ENCODE measurements at regions not wholly inside any gene's neighbourhood (a gene's known extent, or its start where the extent isn't known, plus 50 kb on each side); places are given as distances from the start of the nearest gene placed in this dataset.

DNA sequence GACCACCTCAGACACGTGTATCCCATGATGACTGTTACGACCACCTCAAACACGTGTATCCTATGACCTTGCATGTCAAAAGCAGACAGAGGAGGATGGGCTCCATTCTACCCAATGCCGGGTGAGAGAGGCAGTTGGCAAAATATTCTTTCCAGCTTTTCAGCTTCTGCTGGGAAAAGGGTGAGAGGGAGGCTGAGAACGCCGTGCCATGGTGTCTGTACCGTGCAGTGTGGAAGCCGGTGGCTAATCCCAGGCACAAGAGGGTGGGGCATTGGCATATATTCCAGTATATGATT is 1478.4 kb downstream of the TBC1D22A start:
- no peak for TF ChIP-seq EZH2 (IDR thresholded peaks at IDR 0.05)
- no peak for TF ChIP-seq POLR2AphosphoS5 (IDR thresholded peaks at IDR 0.05; ENCODE audit: borderline replicate concordance, low read depth, low read length)
- TF ChIP-seq FOXP2 (optimal IDR thresholded peaks at IDR 0.05; ENCODE audit: control extremely low read depth, extremely low read length, insufficient read depth), result no peak
- Histone ChIP-seq H3K9ac (ENCODE audit: insufficient read length) (no peak overlapping the region), H3K9me3 (ENCODE audit: low read depth, low read length) (no peaks in the 10 kb centered on the region), H3K36me3 (ENCODE audit: insufficient read depth, low read length) (no peaks in the 10 kb centered on the region), H3K27ac (peak overlapping the region; percentile 75), H3K4me3 (no peak overlapping the region)
- no peak for DNase-seq (ENCODE audit: low read depth, low spot score)

GRCh38 chr22:48240148-48240934 is 1477.9 kb downstream of the TBC1D22A start:
- Histone ChIP-seq H3K9me3 (ENCODE audit: low read depth, low read length) (no peaks in the 10 kb centered on the region), H3K27ac (peak overlapping the region; percentile 75), H3K36me3 (ENCODE audit: insufficient read depth, low read length) (no peaks in the 10 kb centered on the region), H3K9ac (ENCODE audit: insufficient read length) (no peak overlapping the region), H3K4me3 (no peak overlapping the region)
- no peak for DNase-seq (ENCODE audit: low read depth, low spot score)
- no peak for TF ChIP-seq EZH2 (IDR thresholded peaks at IDR 0.05)
- TF ChIP-seq POLR2AphosphoS5 (IDR thresholded peaks at IDR 0.05; ENCODE audit: borderline replicate concordance, low read depth, low read length), result no peak
- TF ChIP-seq FOXP2 (optimal IDR thresholded peaks at IDR 0.05; ENCODE audit: control extremely low read depth, extremely low read length, insufficient read depth), result no peak

DNA sequence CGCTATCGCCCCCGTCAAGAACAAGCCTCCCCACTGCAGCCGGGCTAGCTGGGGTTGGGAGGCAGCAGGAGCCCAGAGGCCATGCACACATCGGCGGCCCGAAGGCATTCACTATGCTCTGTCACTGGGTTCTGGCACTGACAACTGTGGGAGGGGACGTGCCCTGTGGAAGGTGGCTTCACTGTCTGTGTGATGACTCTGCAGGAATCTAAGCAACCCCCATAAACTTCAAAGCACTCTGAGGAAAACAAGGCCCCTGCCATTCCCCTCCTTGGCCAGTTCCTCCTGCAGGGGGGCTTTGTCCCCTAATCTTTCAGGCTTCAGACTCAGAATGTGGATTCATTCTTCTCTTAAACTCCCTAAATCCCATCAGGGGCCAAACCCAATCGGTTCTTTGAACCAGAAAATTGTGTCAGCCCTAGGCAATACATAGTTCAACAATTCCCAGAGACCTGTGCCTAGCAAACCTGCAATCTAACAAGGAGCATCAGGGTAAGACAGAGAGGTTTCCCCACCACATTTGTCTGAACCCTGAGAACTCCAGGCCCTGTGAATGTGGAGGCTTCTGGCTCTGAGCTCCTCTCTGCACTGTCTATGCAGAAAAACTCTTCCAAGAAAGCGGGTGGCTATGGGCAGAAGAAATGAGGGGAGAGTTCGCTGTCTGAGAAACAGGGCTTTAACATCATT is 1477.2 kb downstream of the TBC1D22A start:
- H3K4me3 ChIP-seq, result no peak overlapping the region
- no peaks in the 10 kb centered on the region for H3K36me3 ChIP-seq (ENCODE audit: insufficient read depth, low read length)
- no peak for DNase-seq (ENCODE audit: low read depth, low spot score)
- H3K9me3 ChIP-seq (ENCODE audit: low read depth, low read length), result no peaks in the 10 kb centered on the region
- TF ChIP-seq FOXP2 (optimal IDR thresholded peaks at IDR 0.05; ENCODE audit: control extremely low read depth, extremely low read length, insufficient read depth) (no peak), POLR2AphosphoS5 (IDR thresholded peaks at IDR 0.05; ENCODE audit: borderline replicate concordance, low read depth, low read length) (no peak), EZH2 (IDR thresholded peaks at IDR 0.05) (no peak)
- no peak overlapping the region for H3K9ac ChIP-seq (ENCODE audit: insufficient read length)
- peak overlapping the region; percentile 75 for H3K27ac ChIP-seq

DNA sequence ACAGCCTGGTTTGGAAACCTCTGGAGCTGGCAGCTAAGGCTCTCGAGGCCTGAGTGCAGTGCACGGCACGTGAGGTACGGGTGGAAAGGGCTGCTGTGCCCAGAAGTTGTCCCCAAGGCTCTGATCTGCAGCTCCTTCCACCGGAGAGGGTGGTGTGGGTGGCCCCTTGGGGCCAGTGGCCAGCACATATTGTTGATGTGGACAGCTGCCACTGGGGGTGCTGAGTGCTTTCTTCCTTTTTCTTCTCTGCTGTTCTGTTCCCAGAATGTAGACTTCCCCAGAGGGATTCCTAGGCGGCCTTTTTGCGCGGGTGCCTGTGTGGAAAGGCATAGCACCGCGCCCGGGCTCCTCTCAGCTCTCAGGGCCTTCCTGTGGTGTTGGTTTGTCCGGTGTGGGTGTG is 1476.5 kb downstream of the TBC1D22A start:
- peak overlapping the region; percentile 75 for H3K27ac ChIP-seq
- DNase-seq (ENCODE audit: low read depth, low spot score), result no peak
- H3K4me3 ChIP-seq, result no peak overlapping the region
- no peaks in the 10 kb centered on the region for H3K36me3 ChIP-seq (ENCODE audit: insufficient read depth, low read length)
- no peak overlapping the region for H3K9ac ChIP-seq (ENCODE audit: insufficient read length)
- no peak for TF ChIP-seq POLR2AphosphoS5 (IDR thresholded peaks at IDR 0.05; ENCODE audit: borderline replicate concordance, low read depth, low read length)
- TF ChIP-seq FOXP2 (optimal IDR thresholded peaks at IDR 0.05; ENCODE audit: control extremely low read depth, extremely low read length, insufficient read depth), result no peak
- TF ChIP-seq EZH2 (IDR thresholded peaks at IDR 0.05), result no peak
- no peaks in the 10 kb centered on the region for H3K9me3 ChIP-seq (ENCODE audit: low read depth, low read length)

DNA sequence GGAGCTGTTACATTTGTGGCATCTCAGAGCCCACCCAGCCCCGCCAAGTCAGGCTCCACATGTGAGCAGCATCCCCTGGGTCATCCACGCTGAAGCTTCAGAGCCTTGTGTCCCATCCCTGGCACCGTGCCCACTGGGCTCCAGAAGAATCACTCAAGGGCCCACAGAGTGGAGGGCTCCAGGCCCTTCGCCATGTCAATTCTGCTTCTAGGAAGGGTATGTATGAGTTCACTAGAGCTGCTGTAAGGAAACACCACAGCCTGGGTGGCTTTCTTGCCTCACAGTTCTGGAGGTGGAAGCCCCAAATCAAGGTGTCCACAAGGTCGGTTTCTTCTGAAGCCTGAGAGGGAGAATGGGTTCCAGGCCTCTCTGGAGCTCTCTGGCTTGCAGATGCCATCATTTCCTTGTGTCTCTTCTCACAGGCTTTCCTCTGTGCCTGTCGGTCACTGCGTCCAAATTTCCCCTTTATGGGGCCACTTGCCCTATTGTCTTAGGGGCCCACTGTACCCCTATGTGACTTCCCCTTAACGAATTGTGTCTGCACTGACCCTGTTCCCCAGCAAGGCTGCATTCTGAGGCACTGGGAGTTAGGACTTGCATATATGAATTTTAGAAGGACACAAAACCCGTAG is 1476.0 kb downstream of the TBC1D22A start:
- no peak for DNase-seq (ENCODE audit: low read depth, low spot score)
- Histone ChIP-seq H3K9me3 (ENCODE audit: low read depth, low read length) (no peaks in the 10 kb centered on the region), H3K9ac (ENCODE audit: insufficient read length) (no peak overlapping the region), H3K4me3 (no peak overlapping the region), H3K27ac (peak overlapping the region; percentile 75), H3K36me3 (ENCODE audit: insufficient read depth, low read length) (no peaks in the 10 kb centered on the region)
- TF ChIP-seq FOXP2 (optimal IDR thresholded peaks at IDR 0.05; ENCODE audit: control extremely low read depth, extremely low read length, insufficient read depth) (no peak), EZH2 (IDR thresholded peaks at IDR 0.05) (no peak), POLR2AphosphoS5 (IDR thresholded peaks at IDR 0.05; ENCODE audit: borderline replicate concordance, low read depth, low read length) (no peak)

DNA sequence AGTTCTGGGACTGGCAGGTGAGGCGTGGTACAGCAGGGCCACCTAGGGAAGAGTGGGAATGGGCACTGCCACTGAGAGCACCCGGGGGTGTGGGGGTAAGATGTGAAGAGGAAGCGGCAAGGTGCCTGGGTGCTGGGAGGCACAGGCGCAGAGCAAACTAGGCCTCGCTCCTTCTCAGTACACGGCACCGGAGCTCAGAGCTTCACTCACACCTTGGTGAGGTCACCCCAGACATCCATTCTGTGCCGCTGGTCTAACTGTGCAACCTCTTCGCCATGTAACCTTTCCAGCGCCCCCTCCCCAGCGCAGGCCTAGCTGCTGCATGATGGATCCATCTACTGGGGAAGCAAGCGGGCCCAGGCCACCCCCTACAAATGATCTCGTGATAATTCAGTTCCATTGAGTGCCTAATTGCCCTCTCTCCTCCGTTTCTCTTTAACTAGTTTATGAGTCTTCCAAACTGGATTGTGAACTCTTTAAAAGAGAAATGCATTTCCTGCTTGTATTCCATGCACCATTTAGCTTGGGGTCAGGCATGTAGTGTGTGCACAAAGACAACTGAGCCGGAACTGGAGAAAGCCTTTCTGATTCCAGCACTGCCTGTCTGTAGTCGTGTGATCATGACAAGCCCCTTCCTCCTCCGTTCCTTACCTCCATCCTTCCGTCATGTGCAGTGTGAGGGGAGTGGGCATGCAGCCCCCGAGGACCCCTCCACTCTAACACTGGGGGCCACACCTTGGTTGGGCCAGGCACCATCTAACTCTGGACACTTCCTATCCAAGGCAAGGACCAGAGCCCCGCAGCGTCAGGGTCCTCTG is 1475.2 kb downstream of the TBC1D22A start:
- no peak overlapping the region for H3K4me3 ChIP-seq
- peaks cover 3% of the 10 kb centered on the region; the same call in 1 of the 2 replicates for H3K9me3 ChIP-seq (ENCODE audit: low read depth, low read length)
- DNase-seq (ENCODE audit: low read depth, low spot score), result no peak
- H3K9ac ChIP-seq (ENCODE audit: insufficient read length), result no peak overlapping the region
- no peaks in the 10 kb centered on the region for H3K36me3 ChIP-seq (ENCODE audit: insufficient read depth, low read length)
- no peak for TF ChIP-seq POLR2AphosphoS5 (IDR thresholded peaks at IDR 0.05; ENCODE audit: borderline replicate concordance, low read depth, low read length)
- no peak for TF ChIP-seq FOXP2 (optimal IDR thresholded peaks at IDR 0.05; ENCODE audit: control extremely low read depth, extremely low read length, insufficient read depth)
- TF ChIP-seq EZH2 (IDR thresholded peaks at IDR 0.05), result no peak
- H3K27ac ChIP-seq, result peak overlapping the region; percentile 75

DNA sequence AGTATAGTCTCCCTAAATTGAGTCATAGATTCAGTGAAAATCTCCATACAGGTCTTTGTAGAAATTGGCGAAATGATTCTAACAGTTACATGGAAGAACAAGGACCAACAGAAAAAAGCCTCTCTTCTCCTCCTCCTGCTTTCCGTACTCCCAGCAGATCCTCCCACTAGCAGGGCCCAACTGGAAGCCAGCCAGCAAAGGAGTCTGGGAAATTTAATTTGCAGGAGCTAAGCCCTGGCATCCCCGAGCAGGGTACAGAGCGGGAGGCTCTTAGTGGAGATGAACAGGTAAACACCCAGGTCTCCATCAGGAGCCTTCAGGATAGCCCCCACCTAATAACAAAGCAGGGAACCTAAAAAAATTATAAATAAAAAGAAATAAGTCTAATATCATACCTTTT is 1473.8 kb downstream of the TBC1D22A start:
- TF ChIP-seq FOXP2 (optimal IDR thresholded peaks at IDR 0.05; ENCODE audit: control extremely low read depth, extremely low read length, insufficient read depth) (no peak), EZH2 (IDR thresholded peaks at IDR 0.05) (no peak), POLR2AphosphoS5 (IDR thresholded peaks at IDR 0.05; ENCODE audit: borderline replicate concordance, low read depth, low read length) (no peak)
- H3K27ac ChIP-seq, result no peak overlapping the region
- H3K9me3 ChIP-seq (ENCODE audit: low read depth, low read length), result peaks cover 10% of the 10 kb centered on the region; the same call in 1 of the 2 replicates
- H3K4me3 ChIP-seq, result no peak overlapping the region
- H3K36me3 ChIP-seq (ENCODE audit: insufficient read depth, low read length), result no peaks in the 10 kb centered on the region
- H3K9ac ChIP-seq (ENCODE audit: insufficient read length), result no peak overlapping the region
- DNase-seq (ENCODE audit: low read depth, low spot score), result no peak

DNA sequence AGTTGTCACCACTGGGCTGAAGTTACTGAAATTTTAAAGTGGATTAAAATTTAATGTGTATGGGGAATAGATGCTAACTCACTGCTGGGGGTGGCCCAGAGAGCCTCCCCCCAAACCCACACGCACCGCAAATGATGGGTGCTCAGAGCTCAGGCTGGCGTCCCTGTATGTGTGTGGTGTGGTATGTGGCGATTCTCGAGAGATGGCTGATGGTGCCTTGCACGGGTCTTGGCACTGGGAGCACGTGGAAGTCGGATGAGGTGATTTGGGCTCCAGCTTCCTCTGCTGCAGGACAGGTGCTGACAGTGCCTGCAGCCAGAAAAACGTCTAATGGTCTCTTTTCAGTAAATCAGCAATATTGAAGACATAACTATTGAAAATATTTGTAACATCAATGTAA is 1473.3 kb downstream of the TBC1D22A start:
- TF ChIP-seq FOXP2 (optimal IDR thresholded peaks at IDR 0.05; ENCODE audit: control extremely low read depth, extremely low read length, insufficient read depth) (no peak), POLR2AphosphoS5 (IDR thresholded peaks at IDR 0.05; ENCODE audit: borderline replicate concordance, low read depth, low read length) (no peak), EZH2 (IDR thresholded peaks at IDR 0.05) (no peak)
- DNase-seq (ENCODE audit: low read depth, low spot score), result no peak
- no peaks in the 10 kb centered on the region for H3K36me3 ChIP-seq (ENCODE audit: insufficient read depth, low read length)
- no peak overlapping the region for H3K4me3 ChIP-seq
- no peak overlapping the region for H3K9ac ChIP-seq (ENCODE audit: insufficient read length)
- H3K9me3 ChIP-seq (ENCODE audit: low read depth, low read length), result peaks cover 10% of the 10 kb centered on the region; the same call in 1 of the 2 replicates
- H3K27ac ChIP-seq, result no peak overlapping the region
